22Rv1 (cell line): ENCODE measurements at regions not wholly inside any gene's neighbourhood (a gene's known extent, or its start where the extent isn't known, plus 50 kb on each side); places are given as distances from the start of the nearest gene placed in this dataset.

Source experiments
- CTCF ChIP-seq: fragments of 450-650 bp; IDR thresholded peaks from 2 replicates; pipeline ENCODE4 v1.5.1; 2017; ENCODE audit warnings: mild to moderate bottlenecking
- ZFX ChIP-seq: fragments of 450-650 bp; IDR thresholded peaks from 2 replicates; pipeline ENCODE4 v1.6.1; 2017; ENCODE audit warnings: antibody characterized with exemption, borderline replicate concordance

- TF ChIP-seq CTCF (no peak), ZFX (no peak)
These were observed 67.8 kb upstream of the EPB41L1 start for GRCh38 chr20:36086767-36087166.
